HFFc6 (cell line): ENCODE measurements at regions not wholly inside any gene's neighbourhood (a gene's known extent, or its start where the extent isn't known, plus 50 kb on each side); places are given as distances from the start of the nearest gene placed in this dataset.

ENCODE experiments used
- DNase-seq: peaks from one replicate; pipeline ENCODE4 v3.0.0-alpha.2; 2018
- H3K27ac Mint-ChIP-seq: 2 replicates; pipeline ENCODE4 v1.8.0; 2020; ENCODE audit warnings: mild to moderate bottlenecking, mixed read lengths
- H3K27me3 Mint-ChIP-seq: 2 replicates; pipeline ENCODE4 v1.8.0; 2021; ENCODE audit warnings: mild to moderate bottlenecking, moderate library complexity, mixed read lengths; ENCODE audit not compliant: insufficient read depth
- H3K36me3 Mint-ChIP-seq: 2 replicates; pipeline ENCODE4 v1.8.0; 2021; ENCODE audit warnings: low read depth, mixed read lengths
- H3K4me1 Mint-ChIP-seq: 2 replicates; pipeline ENCODE4 v1.8.0; 2020; ENCODE audit warnings: low read depth, mixed read lengths
- H3K4me3 Mint-ChIP-seq: 2 replicates; pipeline ENCODE4 v1.8.0; 2020; ENCODE audit warnings: mild to moderate bottlenecking, moderate library complexity, mixed read lengths
- H3K9me3 Mint-ChIP-seq: 2 replicates; pipeline ENCODE4 v1.8.0; 2020; ENCODE audit warnings: mild to moderate bottlenecking, mixed read lengths
- CTCF ChIP-seq: fragments of 200-600 bp; sonication (generic); IDR thresholded peaks from 2 replicates; pipeline ENCODE4 v1.5.0; 2021; ENCODE audit warnings: antibody characterized with exemption, mild to moderate bottlenecking

GRCh38 chr15:62297933-62298332 lies 132.8 kb upstream of the C2CD4B start:
- Mint-ChIP-seq H3K27ac (no peak overlapping the region), H3K9me3 (no peaks in the 10 kb centered on the region), H3K36me3 (no peaks in the 10 kb centered on the region; the same call in 1 of the 2 replicates), H3K27me3 (peaks cover 42% of the 10 kb centered on the region), H3K4me3 (no peak overlapping the region), H3K4me1 (peaks cover 6% of the 10 kb centered on the region)
- no peak for TF ChIP-seq CTCF
- DNase-seq: no peak

- H3K36me3 Mint-ChIP-seq: no peaks in the 10 kb centered on the region
- no peak overlapping the region for H3K4me3 Mint-ChIP-seq
- DNase-seq: no peak
- H3K27ac Mint-ChIP-seq: no peak overlapping the region
- H3K9me3 Mint-ChIP-seq: no peaks in the 10 kb centered on the region
- peaks cover 6% of the 10 kb centered on the region for H3K4me1 Mint-ChIP-seq
- H3K27me3 Mint-ChIP-seq: peaks cover 36% of the 10 kb centered on the region
- TF ChIP-seq CTCF: no peak
Measured at GRCh38 chr15:62298811-62299210, 133.7 kb upstream of the C2CD4B start.

GRCh38 chr15:62299541-62299940 lies 134.5 kb upstream of the C2CD4B start:
- DNase-seq: no peak
- peaks cover 6% of the 10 kb centered on the region for H3K4me1 Mint-ChIP-seq
- no peak overlapping the region for H3K4me3 Mint-ChIP-seq
- no peaks in the 10 kb centered on the region for H3K9me3 Mint-ChIP-seq
- H3K27me3 Mint-ChIP-seq: peaks cover 36% of the 10 kb centered on the region
- no peaks in the 10 kb centered on the region for H3K36me3 Mint-ChIP-seq
- no peak overlapping the region for H3K27ac Mint-ChIP-seq
- TF ChIP-seq CTCF: no peak

- Mint-ChIP-seq H3K4me1 (peaks cover 15% of the 10 kb centered on the region), H3K27me3 (peaks cover 28% of the 10 kb centered on the region), H3K9me3 (no peaks in the 10 kb centered on the region), H3K4me3 (no peak overlapping the region), H3K27ac (no peak overlapping the region), H3K36me3 (no peaks in the 10 kb centered on the region)
- no peak for DNase-seq
- no peak for TF ChIP-seq CTCF
Measured at GRCh38 chr15:62301993-62302675, 137.0 kb upstream of the C2CD4B start.

- Mint-ChIP-seq H3K36me3 (peaks cover 12% of the 10 kb centered on the region; the same call in 1 of the 2 replicates), H3K4me3 (peak overlapping the region; percentile 2; the same call in 1 of the 2 replicates), H3K4me1 (peaks cover 25% of the 10 kb centered on the region), H3K27me3 (peaks cover 12% of the 10 kb centered on the region), H3K9me3 (peaks cover 12% of the 10 kb centered on the region), H3K27ac (peak overlapping the region; percentile 0; the same call in 1 of the 2 replicates)
- peak; percentile 75 for DNase-seq
- peak; percentile 87 for TF ChIP-seq CTCF
Measured at GRCh38 chr15:62306851-62307504, 141.9 kb upstream of the C2CD4B start.
